GM12878 (cell line): ENCODE measurements at regions not wholly inside any gene's neighbourhood (a gene's known extent, or its start where the extent isn't known, plus 50 kb on each side); places are given as distances from the start of the nearest gene placed in this dataset.

Experiments used
- ATAC-seq: fragments of 200-7000 bp; cut with Tn5 transposase; 3 replicates; pipeline ENCODE4 v1.9.1; 2020; ENCODE audit warnings: mild to moderate bottlenecking, moderate library complexity
- BruUV-seq: library from RNA; stranded (reverse); fragments of 400-500 nt; replicated peaks from 2 replicates; lab custom pipeline; 2021; lab: Mats Ljungman, UMichigan
- CTCF ChIA-PET: fragments of 300-600 bp; sonication (Branson Sonifier 250); formaldehyde crosslinking; extraction: SDS; loops from one replicate; lab custom pipeline; 2021; ENCODE audit warnings: inconsistent platforms; lab: Yijun Ruan, JAX
- POLR2A ChIA-PET: fragments of 350-600 bp; formaldehyde crosslinking; extraction: SDS; loops from one replicate; lab custom pipeline; 2021; ENCODE audit warnings: inconsistent platforms; lab: Charles Lee
- RAD21 ChIA-PET: fragments of 300-600 bp; sonication (Branson Sonifier 250); formaldehyde crosslinking; loops from one replicate; lab custom pipeline; 2023; ENCODE audit warnings: antibody characterized with exemption; ENCODE audit not compliant: unreplicated experiment; lab: Charles Lee
- SMC1A ChIA-PET: fragments of 300-600 bp; sonication (Branson Sonifier 250); formaldehyde crosslinking; loops from one replicate; lab custom pipeline; 2023; ENCODE audit not compliant: unreplicated experiment, uncharacterized antibody; lab: Charles Lee
- DNase-seq: peaks from one replicate; pipeline ENCODE4 v3.0.0-alpha.2; 2011; ENCODE audit warnings: low read depth, low spot score
- FAIRE-seq: peaks from 3 replicates; lab custom pipeline; 2011; peaks lifted over from hg19 to GRCh38; lab: Jason Lieb, UNC
- H2AFZ ChIP-seq: 2 replicates; pipeline ENCODE4 v1.6.0; 2011; ENCODE audit warnings: low read depth, low read length, control low read depth; ENCODE audit not compliant: control insufficient read depth
- H3K27ac ChIP-seq: 2 replicates; pipeline ENCODE4 v1.5.1; 2011; ENCODE audit warnings: control low read depth; ENCODE audit not compliant: control insufficient read depth, insufficient read depth
- H3K27me3 ChIP-seq, 2 experiments: replicated peaks in 1 of 2; 2 replicates each; pipeline versions ENCODE4 v1.6.0 to v1.6.1; 2011; ENCODE audit warnings: low read length in 1 of 2; ENCODE audit not compliant: control insufficient read depth in 2 of 2, insufficient read depth in 2 of 2
- H3K36me3 ChIP-seq, 2 experiments: 2 replicates each; pipeline ENCODE4 v1.5.1; 2011; ENCODE audit warnings: low read length in 1 of 2; ENCODE audit not compliant: control insufficient read depth in 2 of 2, insufficient read depth in 2 of 2
- H3K4me1 ChIP-seq: 2 replicates; pipeline ENCODE4 v1.6.1; 2011; ENCODE audit warnings: mild to moderate bottlenecking, low read length, moderate library complexity, mixed read lengths; ENCODE audit not compliant: control insufficient read depth, insufficient read depth
- H3K4me2 ChIP-seq: 2 replicates; pipeline ENCODE4 v1.6.0; 2011; ENCODE audit warnings: control low read depth; ENCODE audit not compliant: control insufficient read depth, insufficient read depth
- H3K4me3 ChIP-seq: fragments of 200-600 bp; sonication (generic); 2 replicates; pipeline ENCODE4 v1.5.1; 2016
- H3K79me2 ChIP-seq: 2 replicates; pipeline ENCODE4 v1.6.0; 2011; ENCODE audit warnings: low read length; ENCODE audit not compliant: control insufficient read depth, insufficient read depth
- H3K9ac ChIP-seq: 2 replicates; pipeline ENCODE4 v1.8.0; 2011; ENCODE audit warnings: low read length, control low read depth, mixed read lengths; ENCODE audit not compliant: control insufficient read depth, insufficient read depth
- H3K9me3 ChIP-seq: replicated peaks from 3 replicates; pipeline ENCODE4 v1.5.1; 2011; ENCODE audit warnings: mild to moderate bottlenecking, low read length; ENCODE audit not compliant: control insufficient read depth, insufficient read depth
- H4K20me1 ChIP-seq: 2 replicates; pipeline ENCODE4 v1.6.0; 2011; ENCODE audit not compliant: control insufficient read depth, insufficient read depth
- BCL3 ChIP-seq: IDR thresholded peaks from 2 replicates; pipeline ENCODE4 v1.6.1; 2011; ENCODE audit warnings: borderline replicate concordance, low read depth, mild to moderate bottlenecking, moderate library complexity, low read length; ENCODE audit not compliant: insufficient read depth, poor library complexity, severe bottlenecking
- CHD2 ChIP-seq: IDR thresholded peaks from 2 replicates; pipeline ENCODE4 v1.6.1; 2011; ENCODE audit warnings: low read depth, low read length, improper control_type of control experiment, borderline replicate concordance
- CTCF ChIP-seq, 3 experiments: IDR thresholded peaks in 2 of 3; conservative IDR thresholded peaks in 1 of 3; 2 replicates each; pipeline ENCODE4 v1.5.1; 2011; ENCODE audit warnings: low read depth in 3 of 3, low read length in 3 of 3, mild to moderate bottlenecking in 3 of 3, control low read depth in 2 of 3, moderate library complexity in 2 of 3, inconsistent platforms in 1 of 3, mixed read lengths in 1 of 3; ENCODE audit not compliant: control insufficient read depth in 2 of 3, insufficient read depth in 1 of 3; ENCODE audit errors: extremely low read depth in 1 of 3
- FOXM1 ChIP-seq: IDR thresholded peaks from 2 replicates; pipeline ENCODE4 v1.6.1; 2012; ENCODE audit warnings: low read depth, mild to moderate bottlenecking, inconsistent platforms, low read length, moderate library complexity
- HDAC2 ChIP-seq: fragments of 200-600 bp; sonication (generic); IDR thresholded peaks from 2 replicates; pipeline ENCODE4 v1.6.1; 2017
- HDAC6 ChIP-seq: fragments of 200-600 bp; sonication (generic); IDR thresholded peaks from one replicate; pipeline ENCODE4 v1.8.0; 2017; ENCODE audit warnings: antibody characterized with exemption; ENCODE audit not compliant: unreplicated experiment
- JUNB ChIP-seq: IDR thresholded peaks from 2 replicates; pipeline ENCODE4 v1.6.1; 2016; ENCODE audit warnings: antibody characterized with exemption, mild to moderate bottlenecking
- MAX ChIP-seq: IDR thresholded peaks from 2 replicates; pipeline ENCODE4 v1.6.1; 2012; ENCODE audit warnings: low read depth, low read length, improper control_type of control experiment
- MTA3 ChIP-seq: IDR thresholded peaks from 2 replicates; pipeline ENCODE4 v1.6.1; 2012; ENCODE audit warnings: low read length, inconsistent platforms, borderline replicate concordance
- NRF1 ChIP-seq: conservative IDR thresholded peaks from 2 replicates; pipeline ENCODE4 v1.6.1; 2011; ENCODE audit warnings: mild to moderate bottlenecking, low read depth, low read length, improper control_type of control experiment
- POLR2AphosphoS2 ChIP-seq: IDR thresholded peaks from 2 replicates; pipeline ENCODE4 v1.6.1; 2011; ENCODE audit warnings: low read depth, mild to moderate bottlenecking, low read length, improper control_type of control experiment, moderate library complexity
- POLR2AphosphoS5 ChIP-seq: IDR thresholded peaks from 2 replicates; pipeline ENCODE4 v1.6.1; 2011; ENCODE audit warnings: mild to moderate bottlenecking, low read length, inconsistent platforms
- SMAD5 ChIP-seq: IDR thresholded peaks from 2 replicates; pipeline ENCODE4 v1.6.1; 2016; ENCODE audit warnings: antibody characterized with exemption, low read depth
- TCF3 ChIP-seq: IDR thresholded peaks from 2 replicates; pipeline ENCODE4 v1.6.1; 2012; ENCODE audit warnings: low read depth, mild to moderate bottlenecking, low read length, borderline replicate concordance; ENCODE audit not compliant: insufficient read depth
- WRNIP1 ChIP-seq: IDR thresholded peaks from 2 replicates; pipeline ENCODE4 v1.6.1; 2011; ENCODE audit warnings: low read depth, low read length, improper control_type of control experiment, borderline replicate concordance
- YBX1 ChIP-seq: fragments of 450-650 bp; IDR thresholded peaks from 2 replicates; pipeline ENCODE4 v1.6.1; 2016; ENCODE audit warnings: antibody characterized with exemption
- ZBTB4 ChIP-seq: fragments of 450-650 bp; formaldehyde crosslinking; IDR thresholded peaks from 2 replicates; pipeline ENCODE4 v1.4.0; 2022; ENCODE audit warnings: mild to moderate bottlenecking, moderate library complexity
- ZNF24 ChIP-seq: fragments of 450-650 bp; IDR thresholded peaks from 2 replicates; pipeline ENCODE4 v1.6.1; 2017; ENCODE audit warnings: antibody characterized with exemption, mild to moderate bottlenecking
- ZSCAN29 ChIP-seq: fragments of 450-650 bp; IDR thresholded peaks from 2 replicates; pipeline ENCODE4 v1.6.1; 2017; ENCODE audit warnings: mild to moderate bottlenecking, moderate library complexity
- WGBS: methylation state at CpG from one replicate; pipeline ENCODE4 v1.1.6; 2016; ENCODE audit warnings: low lambda C conversion rate; ENCODE audit not compliant: insufficient replicate concordance, insufficient coverage; ENCODE audit errors: missing lambda C conversion rate; 5-methylcytosine and 5-hydroxymethylcytosine counted together
- in situ Hi-C: fragments of 300-500 bp; cut with MboI; formaldehyde crosslinking; loops from 9 replicates; pipeline ENCODE4 v1.14.3; 2018; ENCODE audit warnings: mixed read lengths
- intact Hi-C: fragments of 100-400 bp; cut with micrococcal nuclease; formaldehyde crosslinking; loops from one replicate; pipeline ENCODE4 v1.14.2; 2022; ENCODE audit not compliant: unreplicated experiment

DNA sequence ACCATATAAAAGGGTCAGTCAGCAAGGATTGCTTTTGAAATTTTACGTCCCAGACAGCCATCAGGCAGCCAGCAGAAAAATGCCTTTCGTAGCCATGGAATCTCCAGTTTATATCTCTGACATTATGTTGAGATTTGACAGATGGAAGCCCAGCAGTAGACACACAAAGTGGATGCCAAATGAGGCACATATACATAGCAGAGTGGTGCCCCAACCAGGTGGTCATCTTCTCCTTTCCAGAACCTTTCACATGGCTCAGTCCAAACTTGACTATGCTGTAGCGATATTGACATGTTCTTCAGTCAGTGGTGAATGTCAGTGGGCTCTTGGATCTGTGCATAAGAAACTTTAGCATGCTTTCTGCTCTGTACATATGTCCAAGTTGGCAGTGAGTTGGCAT, 123.3 kb upstream of the GBE1 start (continued):
- no peak for TF ChIP-seq WRNIP1
- no peak for TF ChIP-seq TCF3
- no peak for TF ChIP-seq CHD2

DNA sequence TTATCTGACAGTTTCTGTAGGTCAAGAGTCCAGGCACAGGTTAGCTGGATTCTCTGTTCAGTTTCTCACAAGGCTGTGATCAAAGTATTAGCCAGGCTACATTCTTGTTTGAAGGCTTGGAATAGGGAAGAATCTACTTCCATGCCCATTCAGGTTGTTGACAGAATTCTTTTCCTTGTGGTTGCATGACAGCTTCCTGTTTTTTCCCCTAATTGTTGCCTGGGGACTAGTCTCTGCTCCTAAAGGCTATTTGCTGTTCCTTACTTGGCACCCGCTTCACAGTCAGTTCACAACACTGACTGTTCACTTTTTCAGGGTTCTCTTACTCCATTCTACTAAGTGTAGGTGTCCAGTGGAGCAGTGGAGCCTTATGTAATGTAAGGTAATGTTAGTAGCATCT, 115.4 kb upstream of the GBE1 start:
- 93% methylated on average over 1 of the region's 1 CpG for whole genome bisulfite sequencing
- ATAC-seq, result no peak
- H3K9ac ChIP-seq, result no peak overlapping the region
- TF ChIP-seq HDAC2 (no peak), BCL3 (no peak), ZSCAN29 (no peak), MTA3 (no peak), ZBTB4 (CRISPR knock-in tag) (no peak), YBX1 (no peak), MAX (no peak), FOXM1 (no peak), POLR2AphosphoS5 (no peak), SMAD5 (no peak), NRF1 (no peak), JUNB (no peak), ZNF24 (no peak), CTCF (IDR thresholded peaks at IDR 0.05 in 2 of 3, conservative IDR thresholded peaks at IDR 0.05 in 1 of 3; ENCODE audit: control insufficient read depth in 2 of 3, extremely low read depth in 1 of 3, insufficient read depth in 1 of 3, low read depth in 3 of 3, low read length in 3 of 3) (no peak), POLR2AphosphoS2 (no peak), HDAC6 (no peak)

More for the DNA sequence above, 115.4 kb upstream of the GBE1 start:
- no peak overlapping the region for H3K4me3 ChIP-seq
- no peaks in the 10 kb centered on the region for H3K27me3 ChIP-seq
- intact Hi-C loops, result no loop called here
- no peak overlapping the region for H3K27ac ChIP-seq
- no peak overlapping the region for H3K4me2 ChIP-seq
- ChIA-PET SMC1A (no interaction called here), RAD21 (no interaction called here), CTCF (no interaction called here), POLR2A (no interaction called here)
- DNase-seq, result no peak
- BruUV-seq, result no TSS peak
- H3K79me2 ChIP-seq, result no peaks in the 10 kb centered on the region
- FAIRE-seq, result no peak
- in situ Hi-C loops, result no loop called here
- H4K20me1 ChIP-seq, result no peaks in the 10 kb centered on the region
- no peaks in the 10 kb centered on the region for H3K36me3 ChIP-seq
- H3K9me3 ChIP-seq, result no peaks in the 10 kb centered on the region; the same call in 2 of the 3 replicates
- no peak overlapping the region for H2AFZ ChIP-seq
- H3K4me1 ChIP-seq, result no peaks in the 10 kb centered on the region
